ENCODE measurements at regions not wholly inside any gene's neighbourhood (a gene's known extent, or its start where the extent isn't known, plus 50 kb on each side); places are given as distances from the start of the nearest gene placed in this dataset.

GRCh38 chr18:55786651-55787272 lies 198.8 kb upstream of the TCF4 start:
- no peak for DNase-seq
- Histone ChIP-seq H2AFZ (ENCODE audit: low read depth, low read length) (no peak overlapping the region), H3K9ac (ENCODE audit: low read depth, low read length) (no peak overlapping the region), H3K27ac (ENCODE audit: low read length) (no peak overlapping the region), H3K27me3 (ENCODE audit: insufficient read depth, low read length, poor library complexity) (peaks cover 4% of the 10 kb centered on the region), H3K79me2 (ENCODE audit: insufficient read depth, low read length) (no peaks in the 10 kb centered on the region), H4K20me1 (ENCODE audit: insufficient read depth, low read length) (no peaks in the 10 kb centered on the region), H3K4me1 (ENCODE audit: insufficient read depth, low read length) (no peaks in the 10 kb centered on the region), H3K36me3 (ENCODE audit: insufficient read depth, low read length) (no peaks in the 10 kb centered on the region), H3K4me3 (ENCODE audit: low read depth in 1 of 2, low read length in 2 of 2) (no peak overlapping the region), H3K9me3 (ENCODE audit: insufficient read depth, low read length, severe bottlenecking) (peaks cover 5% of the 10 kb centered on the region), H3K4me2 (ENCODE audit: insufficient read depth, low read length) (no peak overlapping the region)
- no peak for ATAC-seq (ENCODE audit: insufficient read depth, low read depth)
- TF ChIP-seq, protein P1, sequence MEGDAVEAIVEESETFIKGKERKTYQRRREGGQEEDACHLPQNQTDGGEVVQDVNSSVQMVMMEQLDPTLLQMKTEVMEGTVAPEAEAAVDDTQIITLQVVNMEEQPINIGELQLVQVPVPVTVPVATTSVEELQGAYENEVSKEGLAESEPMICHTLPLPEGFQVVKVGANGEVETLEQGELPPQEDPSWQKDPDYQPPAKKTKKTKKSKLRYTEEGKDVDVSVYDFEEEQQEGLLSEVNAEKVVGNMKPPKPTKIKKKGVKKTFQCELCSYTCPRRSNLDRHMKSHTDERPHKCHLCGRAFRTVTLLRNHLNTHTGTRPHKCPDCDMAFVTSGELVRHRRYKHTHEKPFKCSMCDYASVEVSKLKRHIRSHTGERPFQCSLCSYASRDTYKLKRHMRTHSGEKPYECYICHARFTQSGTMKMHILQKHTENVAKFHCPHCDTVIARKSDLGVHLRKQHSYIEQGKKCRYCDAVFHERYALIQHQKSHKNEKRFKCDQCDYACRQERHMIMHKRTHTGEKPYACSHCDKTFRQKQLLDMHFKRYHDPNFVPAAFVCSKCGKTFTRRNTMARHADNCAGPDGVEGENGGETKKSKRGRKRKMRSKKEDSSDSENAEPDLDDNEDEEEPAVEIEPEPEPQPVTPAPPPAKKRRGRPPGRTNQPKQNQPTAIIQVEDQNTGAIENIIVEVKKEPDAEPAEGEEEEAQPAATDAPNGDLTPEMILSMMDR (IDR thresholded peaks at IDR 0.05; ENCODE audit: borderline replicate concordance, extremely low read depth, low read length, poor library complexity, severe bottlenecking), result no peak
- no peak for TF ChIP-seq EZH2 (IDR thresholded peaks at IDR 0.05; ENCODE audit: borderline replicate concordance, low read depth, low read length, severe bottlenecking)

DNA sequence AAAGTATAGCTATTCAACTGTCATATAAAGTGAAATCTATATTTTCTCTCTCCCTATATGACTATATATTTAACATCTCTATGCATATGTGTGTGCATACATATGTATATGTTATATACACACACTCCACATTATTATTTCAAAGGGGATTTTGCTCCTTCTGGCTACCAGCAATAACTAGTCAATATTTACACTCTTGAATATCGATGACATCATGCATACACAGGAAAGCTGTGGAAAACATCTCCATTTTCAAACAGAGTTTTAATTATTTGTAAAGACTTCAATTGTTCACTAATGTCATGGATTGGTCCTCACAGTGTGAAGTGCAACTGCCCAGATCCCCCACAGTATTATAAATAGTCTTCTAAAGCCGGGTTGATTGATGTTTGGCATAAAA lies 195.9 kb upstream of the TCF4 start:
- DNase-seq, result no peak
- H3K4me3 ChIP-seq (ENCODE audit: low read depth in 1 of 2, low read length in 2 of 2), result no peak overlapping the region
- no peaks in the 10 kb centered on the region for H3K9me3 ChIP-seq (ENCODE audit: insufficient read depth, low read length, severe bottlenecking)
- no peaks in the 10 kb centered on the region for H3K36me3 ChIP-seq (ENCODE audit: insufficient read depth, low read length)
- no peak overlapping the region for H2AFZ ChIP-seq (ENCODE audit: low read depth, low read length)
- ATAC-seq (ENCODE audit: insufficient read depth, low read depth), result no peak
- no peaks in the 10 kb centered on the region for H4K20me1 ChIP-seq (ENCODE audit: insufficient read depth, low read length)
- no peak overlapping the region for H3K9ac ChIP-seq (ENCODE audit: low read depth, low read length)
- TF ChIP-seq, protein P1 (IDR thresholded peaks at IDR 0.05; ENCODE audit: borderline replicate concordance, extremely low read depth, low read length, poor library complexity, severe bottlenecking), result no peak
- TF ChIP-seq EZH2 (IDR thresholded peaks at IDR 0.05; ENCODE audit: borderline replicate concordance, low read depth, low read length, severe bottlenecking), result no peak
- H3K27me3 ChIP-seq (ENCODE audit: insufficient read depth, low read length, poor library complexity), result peaks cover 4% of the 10 kb centered on the region
- H3K27ac ChIP-seq (ENCODE audit: low read length), result no peak overlapping the region
- H3K79me2 ChIP-seq (ENCODE audit: insufficient read depth, low read length), result no peaks in the 10 kb centered on the region
- H3K4me1 ChIP-seq (ENCODE audit: insufficient read depth, low read length), result peaks cover under 1% of the 10 kb centered on the region; the same call in 1 of the 2 replicates
- no peak overlapping the region for H3K4me2 ChIP-seq (ENCODE audit: insufficient read depth, low read length)

GRCh38 chr18:55781481-55781957 lies 193.5 kb upstream of the TCF4 start:
- TF ChIP-seq EZH2 (IDR thresholded peaks at IDR 0.05; ENCODE audit: borderline replicate concordance, low read depth, low read length, severe bottlenecking), result no peak
- TF ChIP-seq, protein P1 (IDR thresholded peaks at IDR 0.05; ENCODE audit: borderline replicate concordance, extremely low read depth, low read length, poor library complexity, severe bottlenecking), result peak; percentile 39
- Histone ChIP-seq H3K27ac (ENCODE audit: low read length) (no peak overlapping the region), H3K36me3 (ENCODE audit: insufficient read depth, low read length) (no peaks in the 10 kb centered on the region), H3K4me3 (ENCODE audit: low read depth in 1 of 2, low read length in 2 of 2) (no peak overlapping the region), H3K4me1 (ENCODE audit: insufficient read depth, low read length) (peaks cover 15% of the 10 kb centered on the region; the same call in 1 of the 2 replicates), H3K9ac (ENCODE audit: low read depth, low read length) (no peak overlapping the region), H3K4me2 (ENCODE audit: insufficient read depth, low read length) (no peak overlapping the region), H3K9me3 (ENCODE audit: insufficient read depth, low read length, severe bottlenecking) (no peaks in the 10 kb centered on the region), H3K27me3 (ENCODE audit: insufficient read depth, low read length, poor library complexity) (peaks cover 4% of the 10 kb centered on the region), H3K79me2 (ENCODE audit: insufficient read depth, low read length) (no peaks in the 10 kb centered on the region), H2AFZ (ENCODE audit: low read depth, low read length) (no peak overlapping the region), H4K20me1 (ENCODE audit: insufficient read depth, low read length) (no peaks in the 10 kb centered on the region)
- ATAC-seq (ENCODE audit: insufficient read depth, low read depth) (no peak), DNase-seq (no peak)
